RWPE1 (cell line): ENCODE measurements at regions not wholly inside any gene's neighbourhood (a gene's known extent, or its start where the extent isn't known, plus 50 kb on each side); places are given as distances from the start of the nearest gene placed in this dataset.

Experiments
- CTCF ChIA-PET: fragments of 350-600 bp; sonication (Branson Sonifier 250); formaldehyde crosslinking; extraction: SDS; loops from one replicate; lab custom pipeline; 2021; lab: Yijun Ruan, JAX
- POLR2A ChIA-PET: fragments of 400-600 bp; formaldehyde crosslinking; extraction: SDS; loops from one replicate; lab custom pipeline; 2020; ENCODE audit warnings: antibody characterized with exemption; ENCODE audit not compliant: low non-redundant PET; lab: Yijun Ruan, JAX
- DNase-seq: peaks from one replicate; pipeline ENCODE4 v3.0.0; 2012; ENCODE audit warnings: low spot score
- H3K27ac ChIP-seq: fragments of 450-650 bp; 2 replicates; pipeline ENCODE4 v1.5.1; 2017
- CTCF ChIP-seq: fragments of 450-650 bp; conservative IDR thresholded peaks from 2 replicates; pipeline ENCODE4 v1.5.1; 2017; ENCODE audit warnings: low read depth, mild to moderate bottlenecking

- POLR2A ChIA-PET: interaction anchor here (0.5 kb wide), 1 partner anchor 335 kb away, joined by 3 read pairs; no protein-coding TSS in a partner anchor
- CTCF ChIA-PET: interaction anchor here (0.6 kb wide), 1 partner anchor 21 kb away, joined by 5 read pairs; no protein-coding TSS in a partner anchor
- peak; percentile 78 for DNase-seq
Measured at GRCh38 chr11:11178671-11179638, 174.1 kb downstream of the CSNK2A3 start.

DNA sequence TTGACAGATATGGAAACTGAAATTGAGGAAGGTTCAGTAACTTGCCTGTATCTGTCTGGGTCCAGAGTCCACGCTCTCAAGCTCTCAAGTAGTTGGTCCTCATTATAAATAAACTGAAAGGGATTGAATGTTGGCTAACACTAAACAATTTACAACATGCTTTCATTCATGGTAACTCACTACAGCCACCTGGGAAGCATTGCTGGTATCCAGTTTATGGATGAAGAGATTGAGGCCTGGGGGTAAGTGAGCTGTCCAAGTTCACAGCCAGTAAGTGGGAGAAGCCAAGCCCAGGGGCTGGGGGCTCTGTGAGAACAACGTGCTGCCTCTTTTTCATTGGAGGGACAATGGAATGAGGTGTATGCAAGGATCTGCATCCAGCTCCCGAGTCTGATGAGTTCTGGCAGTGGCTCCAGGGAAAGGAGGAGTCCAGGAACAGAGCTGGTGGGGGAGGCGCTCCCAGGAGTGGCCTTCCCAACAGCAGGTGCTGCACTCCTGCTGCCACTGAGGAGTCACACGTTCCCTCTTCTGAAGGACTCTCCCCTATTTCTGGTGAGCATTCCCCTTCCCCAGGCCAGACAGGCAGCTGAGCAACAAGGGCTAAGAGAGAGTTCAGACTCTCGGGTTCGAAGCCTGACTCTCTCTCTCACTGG lies 175.8 kb downstream of the CSNK2A3 start:
- ChIA-PET CTCF (interaction anchor here (0.6 kb wide), 1 partner anchor 190 kb away, joined by 3 read pairs; no protein-coding TSS in a partner anchor), POLR2A (no interaction called here)
- DNase-seq: no peak
- no peak overlapping the region for H3K27ac ChIP-seq
- no peak for TF ChIP-seq CTCF

More at GRCh38 chr11:11178671-11179638, 174.1 kb downstream of the CSNK2A3 start:
- TF ChIP-seq CTCF: no peak
- peak overlapping the region; percentile 76 for H3K27ac ChIP-seq

- CTCF ChIA-PET: interaction anchor here (0.6 kb wide), 1 partner anchor 153 kb away, joined by 6 read pairs; no protein-coding TSS in a partner anchor
- no peak overlapping the region for H3K27ac ChIP-seq
- POLR2A ChIA-PET: no interaction called here
- TF ChIP-seq CTCF: no peak
- no peak for DNase-seq
Measured at GRCh38 chr11:11173316-11174025, 179.6 kb downstream of the CSNK2A3 start.

GRCh38 chr11:11171854-11172253 lies 181.2 kb downstream of the CSNK2A3 start:
- POLR2A ChIA-PET: no interaction called here
- no peak overlapping the region for H3K27ac ChIP-seq
- TF ChIP-seq CTCF: no peak
- CTCF ChIA-PET: no interaction called here
- DNase-seq: no peak

GRCh38 chr11:11171285-11171684 lies 181.8 kb downstream of the CSNK2A3 start:
- no peak for DNase-seq
- no peak for TF ChIP-seq CTCF
- ChIA-PET CTCF (no interaction called here), POLR2A (no interaction called here)
- no peak overlapping the region for H3K27ac ChIP-seq
